NCI-H1048 (cell line): ENCODE measurements at regions not wholly inside any gene's neighbourhood (a gene's known extent, or its start where the extent isn't known, plus 50 kb on each side); places are given as distances from the start of the nearest gene placed in this dataset.

Source experiments
- DNase-seq: peaks from one replicate; lab custom pipeline; 2025; lab: John Stamatoyannopoulos, UW

DNA sequence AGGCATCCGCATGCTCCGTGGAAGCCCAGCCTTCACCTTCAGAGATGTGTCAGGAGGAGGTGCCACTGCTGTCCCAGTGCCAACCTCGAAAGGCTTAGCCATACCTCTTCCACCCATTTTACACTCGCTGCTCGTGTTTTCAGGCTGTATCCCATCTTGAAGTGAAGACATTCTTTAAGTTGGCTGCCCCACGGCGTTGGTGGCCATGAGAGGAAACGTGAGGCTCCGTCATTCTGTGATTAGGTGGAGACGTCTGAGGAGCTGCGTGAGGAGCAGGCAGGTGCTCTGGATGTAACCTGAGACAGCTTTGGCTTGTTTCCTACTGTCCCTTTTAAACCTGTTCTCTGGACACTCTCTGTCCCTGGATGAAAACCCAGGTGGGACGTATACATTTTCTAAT is 159.9 kb upstream of the RNF32 start:
- DNase-seq = no peak

DNA sequence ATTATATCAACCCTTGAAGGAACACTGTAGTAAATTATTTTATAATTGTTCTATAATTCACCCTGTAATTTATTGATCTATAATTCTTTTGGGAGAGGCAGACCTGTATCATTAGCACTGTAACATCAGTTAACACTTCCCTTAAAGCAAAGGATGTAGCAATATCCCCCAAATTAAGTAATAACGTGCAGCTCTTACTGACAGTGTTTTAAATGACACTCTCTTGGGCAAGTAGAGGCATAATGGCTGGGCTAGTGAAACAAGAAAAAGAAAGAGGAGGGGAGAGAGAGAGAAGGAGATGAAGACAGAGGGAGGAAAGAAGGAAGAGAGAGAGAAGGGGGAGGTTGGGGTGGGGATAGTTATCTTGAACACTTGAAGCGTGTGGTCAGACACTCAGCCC is 161.0 kb upstream of the RNF32 start:
- no peak for DNase-seq

DNA sequence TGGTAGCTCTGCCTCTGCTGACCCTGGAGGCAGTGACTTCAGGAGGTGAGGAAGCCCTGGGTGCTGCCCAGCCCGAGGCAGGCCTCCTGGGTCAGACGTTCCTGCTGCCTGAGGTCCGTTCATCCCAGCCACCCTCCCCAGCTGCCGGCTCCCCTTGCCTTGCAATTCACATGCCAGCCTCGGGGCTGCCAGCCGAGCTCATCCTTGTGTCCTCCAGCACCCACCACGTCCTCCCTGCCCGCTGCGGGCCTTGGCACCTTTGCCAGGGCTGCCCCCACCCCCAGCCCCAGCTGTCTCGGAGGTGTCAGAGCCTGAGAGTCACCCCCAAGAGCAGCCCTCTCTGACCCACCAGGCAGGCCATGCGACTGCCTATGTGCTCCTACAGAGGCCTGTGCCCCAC is 162.1 kb upstream of the RNF32 start:
- DNase-seq = no peak

DNA sequence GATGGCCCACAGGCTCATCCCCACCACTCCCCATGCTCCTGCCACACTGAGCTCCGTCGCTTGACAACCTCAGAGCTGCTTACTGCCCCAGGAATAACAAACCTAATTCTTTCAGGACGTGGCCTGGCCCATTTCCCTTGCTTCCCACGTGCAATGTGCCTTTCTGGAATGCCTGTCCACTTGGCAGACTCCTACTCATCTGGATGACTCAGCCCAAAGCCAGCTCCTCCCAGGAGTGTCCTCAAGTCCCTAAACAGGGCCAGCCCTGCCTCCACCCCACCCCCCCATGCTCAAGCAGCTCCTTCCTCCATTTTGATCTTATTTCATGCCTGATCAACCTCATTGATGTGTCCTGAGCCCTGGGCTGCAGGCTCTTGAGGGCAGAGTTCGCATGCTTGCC is 164.9 kb upstream of the RNF32 start:
- no peak for DNase-seq

DNA sequence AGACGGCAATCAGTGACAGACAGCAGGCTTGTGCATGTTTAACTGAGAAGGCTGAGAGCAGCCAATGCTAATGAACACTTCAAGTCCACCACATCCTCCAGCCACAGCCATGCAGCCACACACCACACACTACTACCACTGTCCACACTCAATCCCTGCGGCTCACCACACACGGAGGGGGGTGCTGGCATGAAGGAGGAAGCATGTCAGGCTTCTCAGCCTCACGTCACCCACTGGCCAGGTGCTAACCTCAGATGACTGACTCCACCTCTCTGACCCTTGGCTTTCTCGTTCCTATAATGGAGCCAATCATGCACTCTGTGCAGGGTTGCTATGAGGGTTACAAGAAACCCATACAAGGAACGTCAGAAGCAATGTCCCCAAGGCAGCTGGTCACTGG is 165.4 kb upstream of the RNF32 start:
- no peak for DNase-seq

DNA sequence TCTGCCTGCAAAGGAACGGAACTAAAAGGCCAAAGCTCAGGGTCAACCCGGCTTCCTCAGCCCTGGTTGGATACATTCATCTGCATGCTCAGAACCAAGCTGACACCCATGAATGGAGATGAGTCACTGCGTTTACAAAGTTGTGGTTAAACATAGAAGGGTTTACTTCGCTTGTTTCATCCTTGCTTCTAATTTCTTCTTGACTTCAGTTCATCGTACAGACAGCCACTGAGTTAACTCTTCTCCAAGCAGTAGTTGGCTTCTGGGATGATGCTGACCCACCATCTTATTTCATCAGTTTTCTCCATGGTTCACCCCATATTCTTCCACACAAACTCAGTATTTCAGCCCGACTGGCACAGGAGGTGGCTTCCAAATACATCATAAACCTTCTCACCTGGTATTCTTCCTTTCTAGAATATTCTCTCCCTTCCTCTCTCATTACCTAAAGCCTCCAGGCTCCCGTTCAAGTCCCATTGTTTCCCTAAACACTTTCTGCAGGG is 166.3 kb upstream of the RNF32 start:
- no peak for DNase-seq

DNA sequence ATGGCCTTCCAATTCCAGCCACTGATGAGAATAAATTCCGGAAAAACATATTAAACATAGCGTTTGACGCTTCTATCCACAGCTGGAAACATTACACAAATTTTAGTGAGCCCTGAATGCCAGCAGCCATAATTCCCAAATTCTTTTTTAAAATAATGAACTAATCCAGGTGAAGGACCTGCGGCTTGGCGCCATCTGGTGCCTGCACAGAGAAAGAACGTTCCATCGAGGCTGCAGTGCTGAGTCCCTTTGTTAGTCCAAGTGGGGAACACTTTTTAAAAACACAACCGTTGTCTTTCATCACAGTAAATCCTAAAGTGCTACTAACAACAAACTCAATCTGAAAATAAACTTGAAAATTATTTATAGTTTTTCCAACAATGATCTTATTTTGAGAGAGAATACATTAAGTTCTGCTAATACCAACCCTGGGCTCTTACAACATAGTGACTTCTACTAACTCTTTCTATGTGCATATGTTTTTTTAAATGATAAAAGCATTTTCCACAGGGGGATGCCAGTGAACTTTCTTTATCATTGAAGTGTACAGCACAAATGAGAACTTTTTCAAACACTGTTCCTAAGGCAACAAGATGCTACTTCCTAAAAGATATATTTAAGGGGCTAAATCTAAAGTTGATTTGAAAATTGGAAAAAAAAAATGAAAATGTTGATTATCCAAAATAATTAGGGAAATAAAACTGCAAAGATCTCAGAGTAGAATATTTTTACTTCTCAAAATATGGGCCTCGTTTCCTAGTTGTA is 166.9 kb upstream of the RNF32 start:
- no peak for DNase-seq

DNA sequence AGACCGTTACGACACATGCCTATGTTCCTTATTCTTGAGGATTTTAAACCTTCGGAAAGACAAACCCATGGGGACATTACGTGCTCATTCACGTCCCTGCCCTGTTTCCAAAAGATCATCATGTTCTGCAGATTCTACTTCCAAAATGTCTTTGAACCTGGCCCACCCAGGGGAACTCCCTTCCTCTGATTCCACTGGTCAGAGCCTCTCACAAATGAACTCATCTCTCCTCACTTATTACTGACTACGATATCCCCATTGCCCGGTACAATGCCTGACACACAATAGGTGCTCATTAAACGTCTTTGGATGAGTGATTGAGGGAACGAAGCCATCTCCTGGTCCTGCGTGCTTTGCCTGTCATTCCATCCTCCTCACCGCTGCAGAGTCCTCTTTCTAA is 168.3 kb upstream of the RNF32 start:
- no peak for DNase-seq

DNA sequence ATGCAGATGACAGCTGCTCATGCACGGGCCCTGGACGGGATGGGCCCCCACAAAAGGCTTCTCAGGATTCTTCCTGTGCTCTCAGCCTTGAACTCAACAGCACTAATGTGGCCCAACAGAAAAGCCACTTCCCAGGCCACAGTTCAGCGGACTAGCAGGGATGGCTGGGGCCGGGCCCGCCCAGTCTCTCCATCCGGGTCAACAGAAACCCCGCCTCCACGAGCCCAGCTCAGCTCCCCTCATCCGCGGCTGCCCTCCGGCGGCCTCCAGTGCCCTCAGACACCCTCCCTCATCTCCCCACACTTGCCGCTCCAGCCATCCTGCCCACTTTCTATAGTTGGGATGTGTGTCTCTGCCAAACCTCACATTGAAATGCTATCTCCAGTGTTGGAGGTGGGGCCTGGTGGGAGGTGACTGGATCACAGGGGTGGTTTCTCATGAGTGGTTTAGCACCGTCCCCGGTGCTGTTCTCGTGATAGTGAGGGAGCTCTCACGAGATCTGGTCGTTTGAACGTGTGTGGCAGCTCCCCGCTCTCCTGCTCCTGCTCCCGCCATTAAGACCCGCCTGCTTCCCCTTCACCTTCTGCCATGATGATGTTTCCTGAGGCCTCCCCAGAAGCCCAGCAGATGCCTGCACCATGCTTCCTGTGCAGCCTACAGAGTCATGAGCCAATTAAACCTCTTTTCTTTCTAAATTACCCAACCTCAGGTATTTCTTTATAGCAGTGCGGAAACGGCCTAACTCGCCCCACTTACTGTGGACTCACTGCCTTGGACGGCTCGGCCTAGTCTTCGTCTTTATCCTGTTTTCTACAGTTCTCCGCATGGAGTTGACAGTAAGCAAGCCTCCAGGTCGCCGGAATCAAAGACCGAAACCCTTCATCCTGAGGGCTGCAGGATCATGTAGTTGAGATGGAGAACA is 169.9 kb upstream of the RNF32 start:
- DNase-seq = no peak

DNA sequence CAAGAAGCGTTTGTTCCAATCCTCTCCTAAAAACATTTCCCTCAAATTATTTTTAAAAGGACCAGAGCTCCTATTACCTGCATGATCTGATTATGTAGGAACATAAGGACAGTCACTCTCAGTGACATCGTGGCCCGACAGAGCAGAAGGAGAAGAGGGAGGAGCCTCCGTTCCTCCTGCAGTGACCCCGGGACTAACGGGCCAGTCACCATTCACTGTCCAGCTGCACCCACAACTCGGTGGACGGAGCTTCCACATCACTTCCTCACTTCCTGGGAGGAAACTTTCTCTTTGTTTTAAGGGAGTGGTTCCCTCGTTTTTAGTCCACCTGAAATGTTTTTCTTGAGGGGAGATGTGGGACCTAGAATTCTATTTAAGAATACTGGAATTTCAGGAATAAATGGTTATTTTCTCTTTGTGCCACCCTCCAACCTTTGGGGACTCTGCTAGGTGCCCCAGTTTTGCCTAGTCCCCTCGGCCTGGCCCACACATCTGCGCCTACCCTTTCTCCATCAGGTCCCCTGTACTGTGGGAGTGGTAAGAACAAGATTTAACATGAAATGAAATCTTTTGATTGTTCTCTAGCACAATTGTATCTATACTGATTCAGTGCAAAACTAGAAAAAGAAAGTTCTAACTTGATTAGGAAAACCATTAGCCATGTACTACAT is 173.5 kb upstream of the RNF32 start:
- no peak for DNase-seq

DNA sequence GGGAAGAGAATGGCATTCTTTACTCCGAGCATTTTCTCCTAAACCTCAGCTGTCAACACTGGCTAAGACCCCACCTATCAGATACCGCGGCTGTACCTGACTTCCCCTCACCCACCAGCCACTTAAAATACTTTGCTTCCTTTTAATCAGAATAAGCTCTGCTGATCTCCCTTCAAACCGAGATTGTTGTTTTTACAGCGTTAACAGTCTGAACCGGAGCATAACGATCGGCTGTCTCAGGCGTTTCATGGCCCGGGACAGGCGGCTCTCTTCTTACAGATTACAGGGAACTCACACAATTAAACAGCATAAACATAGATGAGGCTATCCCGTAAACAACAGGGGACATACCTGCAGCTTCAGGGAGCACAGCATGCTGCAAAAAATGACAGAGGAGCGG is 174.3 kb upstream of the RNF32 start:
- no peak for DNase-seq

DNA sequence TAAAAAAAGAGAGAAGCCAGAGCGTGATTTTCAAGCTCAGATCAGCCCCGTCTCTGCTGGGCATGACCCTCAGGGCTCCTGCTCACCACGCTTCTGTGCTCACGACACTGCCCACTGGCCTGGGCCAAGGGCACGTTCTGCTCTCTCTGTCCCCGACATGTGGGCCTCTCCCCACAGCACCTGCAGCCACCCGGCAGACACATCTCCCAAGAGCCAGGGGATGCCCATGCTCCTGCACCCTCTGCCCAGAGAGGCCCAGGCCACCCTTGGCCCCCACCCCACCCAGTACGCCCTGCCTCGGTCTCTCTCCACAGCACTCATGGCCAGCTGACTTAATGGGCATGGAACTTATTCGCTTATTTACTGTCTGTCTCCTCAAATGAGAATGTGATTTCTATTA is 175.4 kb upstream of the RNF32 start:
- DNase-seq = no peak

DNA sequence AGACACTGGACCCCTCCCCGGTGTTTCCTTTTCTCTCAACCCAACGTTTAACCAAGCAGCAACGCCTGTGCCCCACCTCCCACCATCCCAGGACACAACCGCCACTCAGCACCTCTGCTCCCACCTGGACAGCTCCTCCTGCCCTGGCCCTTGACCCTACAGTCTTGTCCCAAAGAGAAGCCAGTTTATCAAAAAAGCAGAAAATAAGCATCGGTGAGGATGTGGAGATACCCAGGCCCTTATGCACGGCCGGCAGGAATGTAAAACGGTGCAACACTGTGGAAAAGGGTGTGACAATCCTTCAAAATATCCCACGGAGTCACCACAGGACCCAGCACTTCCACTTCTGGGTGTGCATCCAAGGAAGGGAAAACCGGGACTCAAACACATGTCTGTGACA is 176.2 kb upstream of the RNF32 start:
- no peak for DNase-seq

DNA sequence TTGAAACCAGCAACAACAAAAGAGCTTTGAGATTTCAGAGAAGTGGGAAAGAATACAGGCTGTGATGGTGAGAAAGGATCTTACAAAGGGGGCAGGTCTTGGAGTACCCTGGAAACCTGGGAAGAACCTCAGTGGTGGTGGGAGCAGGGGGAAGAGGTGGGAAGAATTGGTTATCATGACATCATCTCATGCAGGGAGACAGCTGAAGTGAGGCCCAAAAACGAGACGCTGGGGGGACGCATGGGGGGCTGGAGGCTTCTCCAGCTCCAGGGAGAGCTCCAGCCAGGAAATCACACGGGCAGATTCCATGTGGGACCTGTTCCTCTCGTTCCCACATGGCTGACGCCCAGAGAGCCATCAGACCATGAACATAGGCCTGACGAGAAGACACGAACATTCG is 177.3 kb upstream of the RNF32 start:
- DNase-seq = no peak

DNA sequence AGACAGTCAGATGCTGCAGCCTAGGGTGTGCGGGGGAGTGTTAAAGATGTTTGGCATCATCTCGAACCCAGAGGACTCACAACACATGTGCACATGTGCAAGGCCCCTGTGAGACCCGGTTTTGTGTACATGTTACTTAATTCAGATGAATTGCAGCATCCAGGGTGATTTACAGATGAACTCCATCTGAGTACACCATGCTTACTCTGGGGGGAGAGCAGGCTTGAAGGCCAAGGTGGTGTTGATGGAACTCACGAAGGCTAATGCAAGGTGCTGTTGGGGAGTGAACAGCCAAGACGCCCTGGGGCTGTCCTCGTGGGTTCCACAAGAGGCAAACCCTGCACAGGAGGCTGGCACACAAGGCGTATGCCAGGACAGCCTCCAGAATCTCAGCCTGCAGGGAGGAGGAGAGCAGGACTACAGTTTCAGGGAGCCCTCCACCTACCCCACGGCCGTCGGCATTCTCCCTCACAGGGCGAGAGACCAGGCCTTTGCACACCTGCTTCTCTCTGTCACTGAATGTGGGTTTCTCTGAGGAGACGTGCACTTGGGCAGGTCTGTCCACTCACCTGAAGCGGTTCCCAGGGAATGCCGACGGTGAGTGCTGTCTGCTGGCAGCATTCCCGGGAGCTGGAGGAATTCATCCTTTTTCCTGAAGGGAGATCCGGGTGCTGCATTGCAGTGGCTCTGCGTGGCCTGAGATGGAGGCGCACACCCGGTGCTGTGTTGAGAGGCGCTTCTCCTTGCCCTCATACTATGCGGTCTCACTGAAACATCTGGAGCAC is 178.5 kb upstream of the RNF32 start:
- no peak for DNase-seq

DNA sequence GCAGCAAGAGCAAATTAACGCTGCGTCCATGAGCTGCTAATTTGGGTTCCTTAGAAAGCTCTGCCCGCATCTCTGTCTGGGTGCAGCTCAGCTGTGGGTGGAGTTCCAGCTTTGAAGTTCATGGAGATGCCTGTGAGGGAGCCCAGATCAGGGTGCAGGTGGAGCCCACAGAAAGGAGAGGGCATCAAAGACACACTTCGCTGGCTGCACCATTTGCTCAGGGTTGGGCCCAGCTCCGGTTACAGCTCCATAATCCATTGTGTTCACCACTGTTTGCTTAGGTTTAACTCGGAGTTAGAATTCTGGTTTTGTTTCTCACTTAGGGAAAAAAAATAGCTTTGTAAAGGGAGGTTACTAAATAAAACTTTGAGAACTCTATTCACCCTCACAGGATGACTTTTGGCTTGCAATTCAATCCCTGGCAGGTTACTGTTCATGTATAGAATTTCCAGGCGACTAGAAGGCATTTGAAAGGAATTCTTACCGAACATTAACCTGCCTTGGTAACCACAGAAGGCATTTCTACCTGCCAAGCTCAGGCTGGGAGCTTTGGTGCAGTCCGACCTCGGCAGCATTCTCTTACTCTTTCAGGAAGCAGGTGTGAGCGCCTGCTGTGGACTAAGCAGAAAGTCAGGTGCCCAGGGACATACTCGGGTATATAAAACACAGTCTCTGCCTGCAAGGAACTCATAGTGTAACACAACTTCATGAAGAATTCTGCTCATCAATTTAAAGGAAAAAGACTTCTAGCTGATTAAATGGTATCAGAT is 179.5 kb upstream of the RNF32 start:
- no peak for DNase-seq

DNA sequence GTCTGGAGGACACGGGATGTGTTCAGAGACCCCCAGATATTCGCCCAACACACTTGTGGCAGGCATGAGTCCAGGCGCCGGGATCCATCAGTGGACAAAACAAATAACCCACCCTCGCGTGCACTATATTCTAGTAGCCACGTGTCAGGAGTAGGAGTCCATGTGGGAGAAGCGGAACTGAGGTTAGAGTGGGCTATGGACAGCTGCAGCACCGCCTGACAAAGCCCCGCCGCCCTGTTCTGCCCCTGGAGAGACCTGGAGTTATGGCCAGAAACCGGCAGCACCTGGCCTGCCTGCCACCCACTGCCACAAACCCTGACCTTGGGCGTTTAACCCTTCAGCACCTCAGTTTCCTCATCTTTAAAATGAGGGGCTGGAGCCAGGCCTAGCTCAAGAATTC is 181.0 kb upstream of the RNF32 start:
- no peak for DNase-seq

DNA sequence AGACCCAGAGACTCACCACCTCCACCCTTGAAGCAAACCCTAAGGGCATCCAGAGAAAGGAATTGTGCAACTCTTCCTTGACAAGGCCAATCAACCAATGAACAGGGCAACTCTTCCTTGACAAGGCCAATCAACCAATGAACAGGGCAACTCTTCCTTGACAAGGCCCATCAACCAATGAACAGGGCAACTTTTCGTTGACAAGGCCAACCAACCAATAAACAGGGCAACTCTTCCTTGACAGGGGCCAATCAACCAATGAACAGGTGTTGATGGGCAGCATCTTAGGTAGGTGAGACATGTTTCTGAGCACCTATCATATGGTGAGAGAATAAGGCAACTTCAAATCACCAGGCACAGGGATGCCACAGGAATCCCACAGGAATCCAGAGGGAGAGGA is 181.5 kb upstream of the RNF32 start:
- no peak for DNase-seq

DNA sequence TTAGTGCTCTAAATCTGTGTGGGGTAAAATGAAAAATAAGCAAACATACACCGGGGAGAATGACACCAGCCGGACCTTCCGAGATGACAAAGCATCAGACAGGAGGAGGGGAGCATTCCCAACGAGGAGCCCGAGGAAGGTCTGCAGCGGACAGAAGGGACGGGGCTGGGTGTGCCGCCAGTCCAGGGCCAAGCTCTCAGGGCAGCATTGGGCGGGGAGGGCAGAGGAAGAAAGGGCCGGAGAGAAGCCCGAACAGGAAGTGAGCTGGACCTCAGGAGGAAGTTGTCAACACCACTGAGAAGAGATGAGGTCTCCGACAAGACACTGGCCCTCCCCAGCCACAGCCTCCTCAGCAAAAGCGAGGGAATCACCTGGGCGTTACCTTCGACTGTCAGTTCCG is 182.6 kb upstream of the RNF32 start:
- no peak for DNase-seq

DNA sequence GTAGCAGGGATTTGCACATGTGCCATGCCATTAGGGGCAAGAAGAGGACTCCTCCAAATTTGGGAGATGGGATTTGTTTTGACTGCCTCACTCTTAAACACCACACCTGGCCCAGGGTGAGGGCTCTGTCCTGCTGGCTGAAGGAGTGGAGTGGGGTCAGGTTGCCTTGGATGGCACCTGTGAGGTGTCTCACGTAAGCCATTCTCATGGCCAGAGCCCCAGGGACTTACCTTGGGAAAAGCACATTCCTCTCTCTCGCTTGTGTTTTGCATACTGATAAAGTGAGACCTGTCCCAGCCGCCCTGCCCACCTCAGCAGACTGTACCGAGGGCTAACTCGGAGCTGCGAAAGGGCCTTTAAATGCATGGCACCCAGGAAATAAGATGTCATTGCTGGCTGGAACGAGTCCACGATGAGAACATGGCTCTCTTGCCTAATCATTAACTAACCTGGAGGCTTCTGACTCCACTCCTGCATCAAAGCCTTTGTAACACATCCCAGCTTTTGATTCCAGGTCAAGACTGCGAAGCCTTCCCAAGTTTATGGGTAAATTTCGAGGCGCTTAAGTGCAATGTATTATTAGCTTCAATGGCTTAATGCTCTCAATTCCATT is 184.0 kb upstream of the RNF32 start:
- no peak for DNase-seq

DNA sequence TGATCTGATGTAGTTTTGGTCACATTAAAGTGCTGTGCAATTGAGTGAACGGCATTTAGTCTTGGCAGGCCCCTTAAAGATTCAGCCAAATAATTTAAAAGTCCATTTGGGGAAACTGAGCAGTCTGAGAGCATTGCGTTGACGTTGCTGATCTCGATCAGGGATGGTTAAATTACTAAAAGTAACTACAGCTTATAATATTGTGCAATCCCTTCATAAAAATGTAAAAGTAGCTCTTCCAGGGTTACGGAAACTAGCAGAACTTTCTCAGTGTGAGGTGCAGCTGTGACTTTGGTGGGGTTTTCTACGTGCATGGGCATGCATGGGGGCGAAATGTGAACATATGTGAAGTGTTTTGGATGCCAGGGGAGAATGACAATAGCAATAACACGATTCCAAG is 184.5 kb upstream of the RNF32 start:
- no peak for DNase-seq
